Liver (tissue), 3 donors: ENCODE measurements at regions not wholly inside any gene's neighbourhood (a gene's known extent, or its start where the extent isn't known, plus 50 kb on each side); places are given as distances from the start of the nearest gene placed in this dataset.

Source experiments
- EGR1 ChIP-seq, 2 donors: IDR thresholded peaks; 2 replicates each; pipeline ENCODE4 v1.6.1; 2016 to 2018; ENCODE audit warnings: antibody characterized with exemption in 2 of 2, low read depth in 2 of 2
- FOXA1 ChIP-seq: IDR thresholded peaks from 2 replicates; pipeline ENCODE4 v1.6.1; 2016; ENCODE audit warnings: antibody characterized with exemption
- GABPA ChIP-seq, 2 donors: IDR thresholded peaks in 1 of 2; conservative IDR thresholded peaks in 1 of 2; 2 replicates each; pipeline ENCODE4 v1.6.1; 2016; ENCODE audit warnings: antibody characterized with exemption in 2 of 2, mild to moderate bottlenecking in 1 of 2, moderate library complexity in 1 of 2
- HNF4A ChIP-seq, 2 donors: conservative IDR thresholded peaks; 2 replicates each; pipeline ENCODE4 v1.6.1; 2016; ENCODE audit warnings: antibody characterized with exemption in 2 of 2, mild to moderate bottlenecking in 2 of 2
- JUND ChIP-seq, 2 donors: IDR thresholded peaks; 2 replicates each; pipeline ENCODE4 v1.6.1; 2016; ENCODE audit warnings: antibody characterized with exemption in 2 of 2
- RXRA ChIP-seq, 2 donors: IDR thresholded peaks; 2 replicates each; pipeline ENCODE4 v1.6.1; 2017 to 2018; ENCODE audit warnings: antibody characterized with exemption in 2 of 2, mild to moderate bottlenecking in 1 of 2
- SP1 ChIP-seq: IDR thresholded peaks from 2 replicates; pipeline ENCODE4 v1.6.1; 2018; ENCODE audit warnings: antibody characterized with exemption, mild to moderate bottlenecking
- TAF1 ChIP-seq: conservative IDR thresholded peaks from 2 replicates; pipeline ENCODE4 v1.6.1; 2016; ENCODE audit warnings: antibody characterized with exemption, mild to moderate bottlenecking
- YY1 ChIP-seq: IDR thresholded peaks from 2 replicates; pipeline ENCODE4 v1.6.1; 2016; ENCODE audit warnings: antibody characterized with exemption, mild to moderate bottlenecking
- TF ChIP-seq, protein P1 (sequence below): fragments of 150-350 bp; IDR thresholded peaks from 2 replicates; pipeline ENCODE4 v1.5.1; 2017; ENCODE audit warnings: improper control_type of control experiment, low read depth, low read length; ENCODE audit not compliant: missing input control
- TF ChIP-seq, protein P2 (sequence below): IDR thresholded peaks from 2 replicates; pipeline ENCODE4 v1.6.1; 2016; ENCODE audit warnings: antibody characterized with exemption, mild to moderate bottlenecking
- TF ChIP-seq, protein P3 (sequence below): IDR thresholded peaks from 2 replicates; pipeline ENCODE4 v1.6.1; 2016; ENCODE audit warnings: antibody characterized with exemption
- donor health status: healthy.
- donor health status: healthy.

DNA sequence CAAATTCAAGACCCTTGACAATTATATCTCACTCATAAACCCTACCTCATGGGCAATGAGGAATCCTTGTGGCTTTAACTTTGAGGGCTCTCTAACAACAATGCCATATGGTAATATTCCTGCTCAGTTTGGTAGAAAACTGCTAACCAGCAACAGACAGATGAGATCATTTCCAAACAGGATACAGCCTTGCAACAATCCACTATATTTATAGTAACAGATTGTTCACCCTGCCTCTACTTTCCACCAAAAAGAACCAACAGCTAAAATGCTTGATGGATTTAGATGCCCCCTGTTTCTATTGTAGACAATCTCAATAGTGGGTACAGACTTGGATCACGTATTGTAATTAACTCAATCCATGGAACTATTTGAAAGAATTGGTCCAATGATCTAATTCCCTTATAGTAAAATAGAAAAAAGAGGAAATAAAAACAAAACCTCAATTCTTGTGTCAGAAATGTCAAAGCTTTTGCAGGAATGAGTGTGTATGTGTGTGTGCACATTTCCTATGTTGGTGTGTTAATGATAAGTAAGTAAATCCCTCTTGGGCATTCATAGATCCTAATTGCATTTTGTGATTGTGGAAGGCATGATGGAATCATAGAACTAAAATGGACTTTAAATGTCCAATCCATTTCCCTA, 100.0 kb upstream of the EDEM3 start:
- TF ChIP-seq, protein P1, sequence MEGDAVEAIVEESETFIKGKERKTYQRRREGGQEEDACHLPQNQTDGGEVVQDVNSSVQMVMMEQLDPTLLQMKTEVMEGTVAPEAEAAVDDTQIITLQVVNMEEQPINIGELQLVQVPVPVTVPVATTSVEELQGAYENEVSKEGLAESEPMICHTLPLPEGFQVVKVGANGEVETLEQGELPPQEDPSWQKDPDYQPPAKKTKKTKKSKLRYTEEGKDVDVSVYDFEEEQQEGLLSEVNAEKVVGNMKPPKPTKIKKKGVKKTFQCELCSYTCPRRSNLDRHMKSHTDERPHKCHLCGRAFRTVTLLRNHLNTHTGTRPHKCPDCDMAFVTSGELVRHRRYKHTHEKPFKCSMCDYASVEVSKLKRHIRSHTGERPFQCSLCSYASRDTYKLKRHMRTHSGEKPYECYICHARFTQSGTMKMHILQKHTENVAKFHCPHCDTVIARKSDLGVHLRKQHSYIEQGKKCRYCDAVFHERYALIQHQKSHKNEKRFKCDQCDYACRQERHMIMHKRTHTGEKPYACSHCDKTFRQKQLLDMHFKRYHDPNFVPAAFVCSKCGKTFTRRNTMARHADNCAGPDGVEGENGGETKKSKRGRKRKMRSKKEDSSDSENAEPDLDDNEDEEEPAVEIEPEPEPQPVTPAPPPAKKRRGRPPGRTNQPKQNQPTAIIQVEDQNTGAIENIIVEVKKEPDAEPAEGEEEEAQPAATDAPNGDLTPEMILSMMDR, result no peak
- TF ChIP-seq JUND (IDR thresholded peaks at IDR 0.05), result no peak
- no peak for TF ChIP-seq YY1
- no peak for TF ChIP-seq TAF1
- no peak for TF ChIP-seq EGR1 (IDR thresholded peaks at IDR 0.05; ENCODE audit: low read depth in 2 of 2)
- no peak for TF ChIP-seq HNF4A (conservative IDR thresholded peaks at IDR 0.05)
- TF ChIP-seq, protein P2, sequence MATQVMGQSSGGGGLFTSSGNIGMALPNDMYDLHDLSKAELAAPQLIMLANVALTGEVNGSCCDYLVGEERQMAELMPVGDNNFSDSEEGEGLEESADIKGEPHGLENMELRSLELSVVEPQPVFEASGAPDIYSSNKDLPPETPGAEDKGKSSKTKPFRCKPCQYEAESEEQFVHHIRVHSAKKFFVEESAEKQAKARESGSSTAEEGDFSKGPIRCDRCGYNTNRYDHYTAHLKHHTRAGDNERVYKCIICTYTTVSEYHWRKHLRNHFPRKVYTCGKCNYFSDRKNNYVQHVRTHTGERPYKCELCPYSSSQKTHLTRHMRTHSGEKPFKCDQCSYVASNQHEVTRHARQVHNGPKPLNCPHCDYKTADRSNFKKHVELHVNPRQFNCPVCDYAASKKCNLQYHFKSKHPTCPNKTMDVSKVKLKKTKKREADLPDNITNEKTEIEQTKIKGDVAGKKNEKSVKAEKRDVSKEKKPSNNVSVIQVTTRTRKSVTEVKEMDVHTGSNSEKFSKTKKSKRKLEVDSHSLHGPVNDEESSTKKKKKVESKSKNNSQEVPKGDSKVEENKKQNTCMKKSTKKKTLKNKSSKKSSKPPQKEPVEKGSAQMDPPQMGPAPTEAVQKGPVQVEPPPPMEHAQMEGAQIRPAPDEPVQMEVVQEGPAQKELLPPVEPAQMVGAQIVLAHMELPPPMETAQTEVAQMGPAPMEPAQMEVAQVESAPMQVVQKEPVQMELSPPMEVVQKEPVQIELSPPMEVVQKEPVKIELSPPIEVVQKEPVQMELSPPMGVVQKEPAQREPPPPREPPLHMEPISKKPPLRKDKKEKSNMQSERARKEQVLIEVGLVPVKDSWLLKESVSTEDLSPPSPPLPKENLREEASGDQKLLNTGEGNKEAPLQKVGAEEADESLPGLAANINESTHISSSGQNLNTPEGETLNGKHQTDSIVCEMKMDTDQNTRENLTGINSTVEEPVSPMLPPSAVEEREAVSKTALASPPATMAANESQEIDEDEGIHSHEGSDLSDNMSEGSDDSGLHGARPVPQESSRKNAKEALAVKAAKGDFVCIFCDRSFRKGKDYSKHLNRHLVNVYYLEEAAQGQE, result no peak
- TF ChIP-seq, protein P3, sequence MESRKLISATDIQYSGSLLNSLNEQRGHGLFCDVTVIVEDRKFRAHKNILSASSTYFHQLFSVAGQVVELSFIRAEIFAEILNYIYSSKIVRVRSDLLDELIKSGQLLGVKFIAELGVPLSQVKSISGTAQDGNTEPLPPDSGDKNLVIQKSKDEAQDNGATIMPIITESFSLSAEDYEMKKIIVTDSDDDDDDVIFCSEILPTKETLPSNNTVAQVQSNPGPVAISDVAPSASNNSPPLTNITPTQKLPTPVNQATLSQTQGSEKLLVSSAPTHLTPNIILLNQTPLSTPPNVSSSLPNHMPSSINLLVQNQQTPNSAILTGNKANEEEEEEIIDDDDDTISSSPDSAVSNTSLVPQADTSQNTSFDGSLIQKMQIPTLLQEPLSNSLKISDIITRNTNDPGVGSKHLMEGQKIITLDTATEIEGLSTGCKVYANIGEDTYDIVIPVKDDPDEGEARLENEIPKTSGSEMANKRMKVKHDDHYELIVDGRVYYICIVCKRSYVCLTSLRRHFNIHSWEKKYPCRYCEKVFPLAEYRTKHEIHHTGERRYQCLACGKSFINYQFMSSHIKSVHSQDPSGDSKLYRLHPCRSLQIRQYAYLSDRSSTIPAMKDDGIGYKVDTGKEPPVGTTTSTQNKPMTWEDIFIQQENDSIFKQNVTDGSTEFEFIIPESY, result no peak
- no peak for TF ChIP-seq SP1
- no peak for TF ChIP-seq FOXA1
- TF ChIP-seq GABPA (IDR thresholded peaks at IDR 0.05 in 1 of 2, conservative IDR thresholded peaks at IDR 0.05 in 1 of 2), result no peak
- TF ChIP-seq RXRA (IDR thresholded peaks at IDR 0.05), result no peak
